ENCODE measurements at regions not wholly inside any gene's neighbourhood (a gene's known extent, or its start where the extent isn't known, plus 50 kb on each side); places are given as distances from the start of the nearest gene placed in this dataset.

DNA sequence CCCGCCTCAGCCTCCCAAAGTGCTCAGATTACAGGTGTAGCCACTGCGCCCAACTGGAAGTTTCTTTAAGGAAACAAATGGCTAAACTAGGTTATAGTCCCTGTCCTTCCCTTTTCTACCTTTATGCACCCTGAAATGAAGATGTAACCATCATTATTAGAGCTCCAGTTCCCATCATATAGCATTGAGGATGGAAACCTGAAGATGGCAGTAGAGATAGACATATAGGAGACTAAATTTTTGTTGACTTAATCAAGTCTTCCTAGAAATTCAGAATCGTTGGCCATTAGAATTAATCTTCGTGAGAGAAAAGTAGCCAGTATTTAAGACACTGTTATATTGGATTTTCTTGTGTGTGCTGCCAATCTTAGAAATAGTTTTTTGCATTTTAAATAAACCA, 1016.3 kb upstream of the NCAM2 start:
- DNase-seq (ENCODE audit: extremely low read depth, insufficient read length): no peak
- Histone ChIP-seq H3K4me3 (replicated peaks; ENCODE audit: low read depth, low read length) (no peak overlapping the region), H3K27me3 (replicated peaks; ENCODE audit: control insufficient read depth, insufficient read depth, low read length) (no peaks in the 10 kb centered on the region), H3K36me3 (ENCODE audit: control insufficient read depth, insufficient read depth, low read length) (no peaks in the 10 kb centered on the region)
- TF ChIP-seq, protein P1, sequence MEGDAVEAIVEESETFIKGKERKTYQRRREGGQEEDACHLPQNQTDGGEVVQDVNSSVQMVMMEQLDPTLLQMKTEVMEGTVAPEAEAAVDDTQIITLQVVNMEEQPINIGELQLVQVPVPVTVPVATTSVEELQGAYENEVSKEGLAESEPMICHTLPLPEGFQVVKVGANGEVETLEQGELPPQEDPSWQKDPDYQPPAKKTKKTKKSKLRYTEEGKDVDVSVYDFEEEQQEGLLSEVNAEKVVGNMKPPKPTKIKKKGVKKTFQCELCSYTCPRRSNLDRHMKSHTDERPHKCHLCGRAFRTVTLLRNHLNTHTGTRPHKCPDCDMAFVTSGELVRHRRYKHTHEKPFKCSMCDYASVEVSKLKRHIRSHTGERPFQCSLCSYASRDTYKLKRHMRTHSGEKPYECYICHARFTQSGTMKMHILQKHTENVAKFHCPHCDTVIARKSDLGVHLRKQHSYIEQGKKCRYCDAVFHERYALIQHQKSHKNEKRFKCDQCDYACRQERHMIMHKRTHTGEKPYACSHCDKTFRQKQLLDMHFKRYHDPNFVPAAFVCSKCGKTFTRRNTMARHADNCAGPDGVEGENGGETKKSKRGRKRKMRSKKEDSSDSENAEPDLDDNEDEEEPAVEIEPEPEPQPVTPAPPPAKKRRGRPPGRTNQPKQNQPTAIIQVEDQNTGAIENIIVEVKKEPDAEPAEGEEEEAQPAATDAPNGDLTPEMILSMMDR (IDR thresholded peaks at IDR 0.05; ENCODE audit: insufficient read depth, low read length, poor library complexity, severe bottlenecking): no peak

DNA sequence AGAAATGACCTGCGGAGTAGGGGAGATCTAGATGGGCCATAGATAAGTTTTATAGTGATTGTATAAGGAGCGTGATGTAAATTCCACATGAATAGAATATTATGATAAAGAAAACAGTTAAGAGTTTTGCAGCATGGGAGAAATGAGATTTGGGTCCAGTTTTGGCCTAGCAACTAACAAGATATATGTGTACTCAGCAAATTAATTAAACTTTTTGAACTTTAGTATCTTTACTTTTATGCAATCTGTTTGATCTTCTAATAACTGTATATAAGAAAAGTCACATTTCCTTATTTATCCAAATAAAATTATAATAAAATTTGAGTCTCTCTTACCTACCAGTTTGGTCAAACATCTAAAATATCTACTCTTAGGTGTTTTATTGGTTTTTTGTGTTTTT, 1011.8 kb upstream of the NCAM2 start:
- DNase-seq (ENCODE audit: extremely low read depth, insufficient read length): no peak
- Histone ChIP-seq H3K27me3 (replicated peaks; ENCODE audit: control insufficient read depth, insufficient read depth, low read length) (no peaks in the 10 kb centered on the region), H3K36me3 (ENCODE audit: control insufficient read depth, insufficient read depth, low read length) (no peaks in the 10 kb centered on the region), H3K4me3 (replicated peaks; ENCODE audit: low read depth, low read length) (no peak overlapping the region)
- TF ChIP-seq, protein P1 (IDR thresholded peaks at IDR 0.05; ENCODE audit: insufficient read depth, low read length, poor library complexity, severe bottlenecking): no peak

DNA sequence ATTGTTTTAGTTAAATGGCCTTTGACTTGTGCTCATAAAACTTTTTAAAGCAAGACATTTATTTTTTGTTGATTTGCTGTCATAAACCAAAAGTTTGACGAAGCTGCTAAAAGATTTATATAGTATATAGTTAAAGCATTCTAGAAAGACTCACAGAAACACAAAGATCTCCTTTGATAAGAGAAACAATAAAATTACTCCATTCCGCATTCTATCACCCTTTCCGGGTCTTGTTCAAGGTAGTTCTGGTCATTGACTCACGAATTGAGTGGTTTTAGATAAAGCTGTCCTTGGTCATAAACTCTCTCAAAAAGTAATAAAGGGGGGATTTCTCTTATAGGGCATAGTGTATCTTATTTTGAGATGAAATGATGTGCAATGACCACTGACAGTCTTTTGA, 1010.5 kb upstream of the NCAM2 start:
- DNase-seq (ENCODE audit: extremely low read depth, insufficient read length): no peak
- Histone ChIP-seq H3K4me3 (replicated peaks; ENCODE audit: low read depth, low read length) (no peak overlapping the region), H3K36me3 (ENCODE audit: control insufficient read depth, insufficient read depth, low read length) (no peaks in the 10 kb centered on the region), H3K27me3 (replicated peaks; ENCODE audit: control insufficient read depth, insufficient read depth, low read length) (no peaks in the 10 kb centered on the region)
- TF ChIP-seq, protein P1 (IDR thresholded peaks at IDR 0.05; ENCODE audit: insufficient read depth, low read length, poor library complexity, severe bottlenecking): no peak

DNA sequence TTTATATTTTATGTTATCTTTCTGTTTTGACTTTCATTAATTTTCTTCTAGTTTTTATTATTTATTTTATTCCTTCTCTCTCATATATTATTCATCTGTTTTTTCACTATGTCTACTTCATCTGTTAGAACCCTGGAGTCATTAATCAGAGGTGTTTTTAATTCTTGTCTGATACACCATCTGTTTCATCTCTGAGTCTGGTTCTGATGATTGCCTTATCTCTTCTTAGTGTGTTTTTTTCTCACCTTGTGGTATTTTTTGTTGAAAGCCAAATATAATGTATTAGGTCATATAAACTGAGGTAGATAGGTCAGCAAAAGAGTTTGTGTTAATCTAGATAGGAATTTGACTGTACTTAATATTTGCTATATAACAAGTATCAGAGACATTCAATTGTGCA, 1005.7 kb upstream of the NCAM2 start:
- Histone ChIP-seq H3K36me3 (ENCODE audit: control insufficient read depth, insufficient read depth, low read length) (no peaks in the 10 kb centered on the region), H3K4me3 (replicated peaks; ENCODE audit: low read depth, low read length) (no peak overlapping the region), H3K27me3 (replicated peaks; ENCODE audit: control insufficient read depth, insufficient read depth, low read length) (no peaks in the 10 kb centered on the region)
- DNase-seq (ENCODE audit: extremely low read depth, insufficient read length): no peak
- TF ChIP-seq, protein P1 (IDR thresholded peaks at IDR 0.05; ENCODE audit: insufficient read depth, low read length, poor library complexity, severe bottlenecking): no peak

DNA sequence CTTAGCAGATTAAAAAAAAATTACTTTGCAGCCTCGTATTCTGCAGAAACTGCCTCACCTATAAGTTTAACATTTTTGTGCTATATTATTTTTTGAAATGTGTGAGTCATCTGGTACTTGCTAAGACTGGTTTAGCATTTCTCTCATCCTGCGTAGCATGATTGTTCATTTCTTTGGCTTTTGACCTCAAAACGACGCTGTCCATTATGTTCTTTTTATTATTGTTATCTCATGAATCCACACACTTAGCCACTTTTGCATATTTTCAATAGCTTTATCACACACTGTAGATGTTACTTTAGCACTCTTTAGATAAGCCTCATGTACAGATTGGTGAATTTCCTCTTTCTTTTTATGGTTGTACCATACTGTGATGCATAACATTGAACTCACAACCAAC, 1004.9 kb upstream of the NCAM2 start:
- DNase-seq (ENCODE audit: extremely low read depth, insufficient read length): no peak
- TF ChIP-seq, protein P1 (IDR thresholded peaks at IDR 0.05; ENCODE audit: insufficient read depth, low read length, poor library complexity, severe bottlenecking): no peak
- H3K4me3 ChIP-seq (replicated peaks; ENCODE audit: low read depth, low read length): no peak overlapping the region
- H3K27me3 ChIP-seq (replicated peaks; ENCODE audit: control insufficient read depth, insufficient read depth, low read length): no peaks in the 10 kb centered on the region
- H3K36me3 ChIP-seq (ENCODE audit: control insufficient read depth, insufficient read depth, low read length): no peaks in the 10 kb centered on the region

DNA sequence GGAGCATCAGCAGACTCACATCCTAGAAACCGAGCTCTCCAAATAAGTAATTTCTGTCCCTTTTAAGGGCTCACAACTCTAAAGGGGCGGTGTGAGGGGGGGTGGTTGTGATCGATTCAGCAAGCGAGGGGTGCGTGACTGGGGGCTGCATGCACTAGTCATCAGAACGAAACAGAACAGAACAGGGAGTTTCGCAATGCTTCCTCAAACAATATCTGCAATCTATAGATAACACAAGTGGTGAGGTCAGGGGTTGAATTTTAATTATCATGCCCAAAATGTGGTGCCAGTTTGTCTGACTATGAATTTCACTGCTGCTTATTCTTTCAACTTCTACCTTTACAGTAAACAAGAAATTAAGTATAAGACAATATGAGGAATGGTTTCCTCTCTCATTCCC, 1003.0 kb upstream of the NCAM2 start:
- Histone ChIP-seq H3K4me3 (replicated peaks; ENCODE audit: low read depth, low read length) (no peak overlapping the region), H3K36me3 (ENCODE audit: control insufficient read depth, insufficient read depth, low read length) (no peaks in the 10 kb centered on the region), H3K27me3 (replicated peaks; ENCODE audit: control insufficient read depth, insufficient read depth, low read length) (no peaks in the 10 kb centered on the region)
- TF ChIP-seq, protein P1 (IDR thresholded peaks at IDR 0.05; ENCODE audit: insufficient read depth, low read length, poor library complexity, severe bottlenecking): no peak
- no peak for DNase-seq (ENCODE audit: extremely low read depth, insufficient read length)

Data from GM06990 (cell line).